Chondrocyte (in vitro differentiated cells): ENCODE measurements at regions not wholly inside any gene's neighbourhood (a gene's known extent, or its start where the extent isn't known, plus 50 kb on each side); places are given as distances from the start of the nearest gene placed in this dataset.

Source experiments
- DNase-seq: peaks from one replicate; pipeline ENCODE4 v3.0.0; 2021; ENCODE audit warnings: mixed read lengths, low spot score
- H3K27ac Mint-ChIP-seq: one replicate; pipeline ENCODE4 v1.8.0; 2021; ENCODE audit warnings: mild to moderate bottlenecking, moderate library complexity, mixed read lengths; ENCODE audit not compliant: unreplicated experiment
- H3K27me3 Mint-ChIP-seq: 2 replicates; pipeline ENCODE4 v1.8.0; 2021; ENCODE audit warnings: low read depth, mixed read lengths
- H3K36me3 Mint-ChIP-seq: 2 replicates; pipeline ENCODE4 v1.8.0; 2021; ENCODE audit warnings: low read depth, mixed read lengths
- H3K4me1 Mint-ChIP-seq: 2 replicates; pipeline ENCODE4 v1.8.0; 2021; ENCODE audit warnings: low read depth, mild to moderate bottlenecking, mixed read lengths
- H3K4me3 Mint-ChIP-seq: one replicate; pipeline ENCODE4 v1.8.0; 2021; ENCODE audit warnings: mild to moderate bottlenecking, moderate library complexity, mixed read lengths; ENCODE audit not compliant: unreplicated experiment
- H3K9me3 Mint-ChIP-seq: 2 replicates; pipeline ENCODE4 v1.8.0; 2021; ENCODE audit warnings: low read depth, mixed read lengths
- TF ChIP-seq, protein P1 (sequence below): fragments of 200-600 bp; sonication (generic); IDR thresholded peaks from 2 replicates; pipeline ENCODE4 v1.5.0; 2021; ENCODE audit warnings: antibody characterized with exemption, mild to moderate bottlenecking, moderate library complexity

GRCh38 chr2:79393806-79394484 is 118.9 kb upstream of the CTNNA2 start:
- H3K27me3 Mint-ChIP-seq: no peaks in the 10 kb centered on the region
- H3K4me1 Mint-ChIP-seq: no peaks in the 10 kb centered on the region
- H3K4me3 Mint-ChIP-seq: no peak overlapping the region
- no peak overlapping the region for H3K27ac Mint-ChIP-seq
- H3K9me3 Mint-ChIP-seq: peaks cover 9% of the 10 kb centered on the region
- DNase-seq: no peak
- no peaks in the 10 kb centered on the region for H3K36me3 Mint-ChIP-seq
- TF ChIP-seq, protein P1, sequence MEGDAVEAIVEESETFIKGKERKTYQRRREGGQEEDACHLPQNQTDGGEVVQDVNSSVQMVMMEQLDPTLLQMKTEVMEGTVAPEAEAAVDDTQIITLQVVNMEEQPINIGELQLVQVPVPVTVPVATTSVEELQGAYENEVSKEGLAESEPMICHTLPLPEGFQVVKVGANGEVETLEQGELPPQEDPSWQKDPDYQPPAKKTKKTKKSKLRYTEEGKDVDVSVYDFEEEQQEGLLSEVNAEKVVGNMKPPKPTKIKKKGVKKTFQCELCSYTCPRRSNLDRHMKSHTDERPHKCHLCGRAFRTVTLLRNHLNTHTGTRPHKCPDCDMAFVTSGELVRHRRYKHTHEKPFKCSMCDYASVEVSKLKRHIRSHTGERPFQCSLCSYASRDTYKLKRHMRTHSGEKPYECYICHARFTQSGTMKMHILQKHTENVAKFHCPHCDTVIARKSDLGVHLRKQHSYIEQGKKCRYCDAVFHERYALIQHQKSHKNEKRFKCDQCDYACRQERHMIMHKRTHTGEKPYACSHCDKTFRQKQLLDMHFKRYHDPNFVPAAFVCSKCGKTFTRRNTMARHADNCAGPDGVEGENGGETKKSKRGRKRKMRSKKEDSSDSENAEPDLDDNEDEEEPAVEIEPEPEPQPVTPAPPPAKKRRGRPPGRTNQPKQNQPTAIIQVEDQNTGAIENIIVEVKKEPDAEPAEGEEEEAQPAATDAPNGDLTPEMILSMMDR: no peak

GRCh38 chr2:79393107-79393685 is 119.7 kb upstream of the CTNNA2 start:
- no peak for DNase-seq
- H3K27me3 Mint-ChIP-seq: no peaks in the 10 kb centered on the region
- H3K27ac Mint-ChIP-seq: no peak overlapping the region
- no peak overlapping the region for H3K4me3 Mint-ChIP-seq
- no peaks in the 10 kb centered on the region for H3K36me3 Mint-ChIP-seq
- peaks cover 6% of the 10 kb centered on the region for H3K9me3 Mint-ChIP-seq
- TF ChIP-seq, protein P1: no peak
- no peaks in the 10 kb centered on the region for H3K4me1 Mint-ChIP-seq

DNA sequence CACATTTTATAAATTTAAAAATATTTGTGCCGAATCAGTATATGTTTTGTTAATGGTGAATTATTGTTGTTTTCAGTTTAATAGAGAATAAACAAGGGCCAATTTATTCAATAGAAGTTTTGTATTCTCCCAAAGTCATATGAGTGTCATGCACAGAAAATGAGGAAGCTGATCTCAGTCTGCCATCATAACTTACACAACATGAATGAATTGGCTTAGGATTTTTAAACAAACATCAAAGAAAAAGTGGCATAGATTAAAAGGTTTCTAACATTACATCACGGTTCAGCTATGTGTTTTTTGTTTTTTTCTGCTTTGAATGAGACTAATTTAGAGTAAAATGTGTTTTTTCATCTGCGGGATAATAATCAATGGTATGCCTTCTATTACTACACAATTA is 123.4 kb upstream of the CTNNA2 start:
- H3K36me3 Mint-ChIP-seq: no peaks in the 10 kb centered on the region
- H3K27ac Mint-ChIP-seq: no peak overlapping the region
- no peak for DNase-seq
- no peaks in the 10 kb centered on the region for H3K27me3 Mint-ChIP-seq
- TF ChIP-seq, protein P1: no peak
- H3K4me3 Mint-ChIP-seq: no peak overlapping the region
- no peaks in the 10 kb centered on the region for H3K4me1 Mint-ChIP-seq
- peaks cover 4% of the 10 kb centered on the region for H3K9me3 Mint-ChIP-seq

- TF ChIP-seq, protein P1: no peak
- DNase-seq: no peak
- Mint-ChIP-seq H3K9me3 (no peaks in the 10 kb centered on the region), H3K27ac (no peak overlapping the region), H3K4me1 (no peaks in the 10 kb centered on the region), H3K4me3 (no peak overlapping the region), H3K27me3 (no peaks in the 10 kb centered on the region), H3K36me3 (no peaks in the 10 kb centered on the region)
Measured at GRCh38 chr2:79388024-79388423, 124.8 kb upstream of the CTNNA2 start.

DNA sequence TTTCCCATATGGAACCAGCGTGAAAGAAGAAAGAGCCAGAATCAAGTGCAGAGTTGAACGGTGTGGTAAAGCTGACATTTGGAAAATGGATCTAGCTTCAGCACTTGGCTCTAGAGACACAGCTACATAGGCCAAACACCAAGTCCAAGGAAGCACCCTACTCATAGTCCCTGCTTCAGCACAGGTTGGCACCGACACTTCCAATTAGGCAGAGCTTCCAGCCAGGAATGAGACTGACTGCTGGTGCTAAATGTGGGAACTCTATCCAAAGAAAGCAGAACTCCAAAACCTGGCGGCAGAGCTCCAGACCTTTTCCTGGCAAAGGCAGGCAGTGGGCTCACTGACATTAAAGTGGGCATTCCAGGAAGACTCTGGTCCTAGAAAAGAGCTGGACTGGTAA is 125.4 kb upstream of the CTNNA2 start:
- no peaks in the 10 kb centered on the region for H3K27me3 Mint-ChIP-seq

More for the DNA sequence above, 125.4 kb upstream of the CTNNA2 start:
- DNase-seq: no peak
- Mint-ChIP-seq H3K36me3 (no peaks in the 10 kb centered on the region), H3K4me3 (no peak overlapping the region), H3K27ac (no peak overlapping the region), H3K4me1 (no peaks in the 10 kb centered on the region), H3K9me3 (no peaks in the 10 kb centered on the region)
- TF ChIP-seq, protein P1: no peak
